Right renal cortex interstitium (tissue), 3 donors: ENCODE measurements at regions not wholly inside any gene's neighbourhood (a gene's known extent, or its start where the extent isn't known, plus 50 kb on each side); places are given as distances from the start of the nearest gene placed in this dataset.

Source experiments
- DNase-seq, 3 donors: peaks; one replicate each; pipeline ENCODE4 v3.0.0-alpha.2; 2013; ENCODE audit warnings: low read depth in 3 of 3, low spot score in 2 of 3

DNA sequence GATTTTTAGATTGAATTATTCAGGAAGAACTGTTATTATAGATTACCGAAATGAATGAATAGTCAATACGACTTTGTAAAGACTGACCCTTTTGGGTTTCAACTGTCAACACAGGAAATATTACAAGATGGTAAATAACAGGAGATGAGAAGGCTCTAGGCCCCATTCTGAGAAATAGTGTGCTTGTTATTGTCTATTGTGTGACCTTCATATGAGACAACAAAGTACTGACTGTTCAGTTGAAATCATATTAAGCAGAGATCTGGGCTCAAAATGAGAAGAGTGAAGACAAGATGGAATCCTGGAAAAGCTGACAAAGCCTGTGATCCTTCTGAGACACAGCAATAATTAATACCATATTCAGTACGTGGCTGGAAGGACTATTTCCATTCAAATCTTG is 503.8 kb downstream of the INHBA start:
- no peak for DNase-seq

DNA sequence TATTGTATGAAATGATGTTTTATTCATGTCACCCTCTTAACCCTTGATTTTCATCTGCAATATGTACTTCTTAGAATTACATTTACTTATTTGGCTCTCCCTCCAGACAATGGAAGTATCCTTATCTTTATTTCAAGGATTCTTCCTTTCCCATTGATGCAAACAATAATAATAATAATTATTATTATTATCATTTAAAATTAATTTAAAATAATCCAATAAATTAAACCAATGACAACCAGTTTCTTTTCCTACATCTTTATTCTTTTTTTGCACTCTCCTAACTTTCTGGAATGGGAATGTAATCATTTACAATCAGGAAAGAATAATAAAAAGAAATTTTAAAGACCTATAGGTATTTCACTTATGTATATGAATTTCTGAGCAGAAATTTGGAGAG is 504.4 kb downstream of the INHBA start:
- DNase-seq, result no peak

DNA sequence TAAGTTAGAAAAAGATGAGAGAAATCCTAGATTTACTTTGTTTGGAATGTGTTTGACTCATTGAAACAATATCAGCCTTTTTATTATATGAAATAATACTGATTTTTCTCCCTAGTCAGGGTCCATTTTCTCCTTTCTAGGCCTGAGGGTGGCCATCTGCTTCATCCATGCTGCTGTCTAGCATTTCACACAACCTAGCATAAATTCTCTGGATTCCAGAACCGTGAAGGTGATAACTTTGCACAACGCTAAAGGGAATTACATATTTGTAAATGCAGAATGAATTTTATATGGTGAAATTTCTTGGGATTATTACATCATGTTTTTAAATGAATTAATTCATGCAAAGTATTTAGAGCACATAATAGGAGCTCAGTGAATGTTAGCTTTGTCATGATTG is 505.1 kb downstream of the INHBA start:
- no peak for DNase-seq

DNA sequence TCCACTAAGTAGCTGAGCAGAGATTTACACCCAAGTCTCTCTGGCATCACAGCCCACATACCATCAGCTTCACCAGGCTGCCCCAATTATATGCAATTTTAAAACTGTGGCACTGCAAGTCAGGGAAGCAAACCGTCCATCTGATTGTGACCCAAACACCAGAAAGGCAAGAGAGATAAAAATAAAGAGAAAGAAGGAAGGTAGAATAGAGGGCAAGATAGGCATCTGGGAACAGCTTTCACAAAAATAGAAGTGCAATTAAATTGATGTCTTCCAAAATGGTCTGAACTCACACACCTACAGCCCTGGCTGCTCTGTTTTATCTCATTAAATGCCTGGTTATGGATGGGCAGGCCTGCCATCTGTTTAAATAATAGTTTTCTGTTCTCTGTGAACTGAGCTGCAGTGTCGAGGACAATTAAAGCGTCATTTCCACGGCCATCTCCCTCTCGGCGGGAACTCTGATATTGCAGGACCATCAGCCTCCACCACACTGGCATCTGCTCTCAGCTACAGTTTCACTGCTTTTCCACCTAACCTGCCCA is 509.1 kb downstream of the INHBA start:
- no peak for DNase-seq

DNA sequence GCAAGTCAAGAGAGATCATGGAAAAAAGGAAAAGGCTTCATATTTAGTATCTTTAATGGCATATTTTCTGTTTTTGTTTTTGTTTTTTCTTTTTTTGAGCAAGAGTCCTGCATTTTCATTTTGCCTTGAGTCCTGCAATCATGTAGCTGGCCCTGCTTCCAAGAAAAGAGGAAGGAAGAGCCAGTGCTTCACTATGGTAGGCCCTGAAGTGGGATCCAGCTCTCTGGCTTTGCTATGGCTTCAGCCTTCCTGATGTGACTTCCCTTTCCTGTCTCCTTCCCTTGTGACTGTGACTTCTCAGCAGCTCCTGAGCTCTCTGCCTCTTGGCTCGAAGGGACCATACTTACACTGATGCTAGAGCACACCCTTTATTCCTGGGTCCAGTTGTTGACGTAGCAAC is 512.3 kb downstream of the INHBA start:
- DNase-seq, result no peak

DNA sequence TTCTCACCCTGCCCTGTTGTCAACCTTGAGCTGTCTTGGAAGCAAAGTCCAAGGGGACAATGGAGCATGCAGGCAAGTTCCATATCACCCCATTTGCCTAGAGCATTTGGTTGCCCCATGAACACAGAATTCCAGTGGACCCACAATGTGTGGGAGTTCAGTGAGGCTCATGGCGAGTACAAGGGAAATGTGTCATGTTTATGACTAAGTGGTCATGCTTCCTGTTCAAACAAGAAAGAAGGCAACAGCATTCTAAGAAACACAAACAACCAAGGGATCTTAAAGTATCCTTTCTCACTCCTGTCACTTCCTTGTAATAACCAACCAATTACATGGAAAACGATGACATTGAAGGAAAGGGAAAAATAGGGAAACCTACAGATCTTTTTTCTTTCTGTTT is 513.0 kb downstream of the INHBA start:
- DNase-seq, result no peak

DNA sequence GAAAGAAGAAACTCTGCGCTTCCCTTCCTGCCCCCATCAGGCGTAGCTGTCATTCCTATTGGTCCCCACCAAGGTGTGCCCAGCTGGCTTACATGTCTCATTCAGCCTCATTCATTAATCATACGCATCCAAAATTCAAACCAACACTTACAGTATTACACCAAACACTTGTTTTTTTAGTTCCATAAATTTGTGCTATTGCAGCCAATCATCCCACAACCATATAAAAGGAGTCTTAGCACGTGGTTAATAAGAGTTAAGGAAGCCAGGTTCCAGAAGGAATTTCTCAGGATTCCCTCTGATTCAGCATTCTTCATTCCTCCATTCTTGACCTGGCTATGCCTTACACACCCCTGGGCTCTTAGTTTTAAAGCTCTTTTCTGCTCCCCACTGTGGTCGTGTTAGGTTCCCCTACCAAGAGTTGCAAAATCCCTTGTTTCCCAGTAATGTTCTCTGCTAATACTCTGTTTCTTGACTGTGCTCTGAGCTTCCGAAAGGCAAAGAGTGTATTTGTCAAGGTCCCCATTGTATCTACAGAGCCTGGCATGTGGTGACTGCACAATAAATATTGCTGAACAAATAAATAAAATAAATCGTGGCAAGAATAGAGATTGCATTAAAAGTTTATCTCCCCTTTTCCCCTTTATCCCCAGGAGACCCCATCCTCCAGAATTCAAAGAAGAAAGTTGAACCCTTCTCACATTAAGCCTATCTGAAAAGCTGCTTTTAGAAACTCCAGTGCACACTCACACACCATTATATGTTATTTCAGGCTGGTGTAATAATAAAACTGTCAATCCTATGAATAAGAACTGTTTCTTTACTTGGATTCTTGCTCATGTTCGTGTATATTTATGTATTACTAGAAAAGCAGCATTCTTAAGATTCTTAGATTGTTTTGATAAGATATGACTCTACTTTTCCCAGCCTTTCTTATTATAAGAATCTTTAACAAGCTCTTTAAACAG is 514.4 kb downstream of the INHBA start:
- DNase-seq, result peak; percentile 21 to 47 (median 24)

DNA sequence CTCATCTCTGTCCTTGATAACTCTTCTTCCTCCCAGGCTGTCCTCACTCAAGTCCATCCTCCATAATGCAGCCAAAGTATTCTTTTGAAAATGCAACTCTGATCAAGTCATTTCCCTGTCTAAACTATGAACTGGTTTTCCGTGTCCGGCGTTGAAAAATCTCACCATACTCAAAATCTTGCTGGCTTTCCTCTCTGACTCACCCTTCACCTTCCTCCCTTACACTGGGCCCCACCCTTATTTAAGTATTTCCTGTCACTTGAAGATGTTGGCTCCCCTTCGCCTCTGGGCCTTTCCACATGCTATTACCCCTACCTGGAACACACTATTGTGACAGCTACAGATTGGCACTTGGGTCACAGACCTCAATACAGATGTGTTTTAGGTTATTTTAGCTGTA is 515.6 kb downstream of the INHBA start:
- DNase-seq, result no peak

DNA sequence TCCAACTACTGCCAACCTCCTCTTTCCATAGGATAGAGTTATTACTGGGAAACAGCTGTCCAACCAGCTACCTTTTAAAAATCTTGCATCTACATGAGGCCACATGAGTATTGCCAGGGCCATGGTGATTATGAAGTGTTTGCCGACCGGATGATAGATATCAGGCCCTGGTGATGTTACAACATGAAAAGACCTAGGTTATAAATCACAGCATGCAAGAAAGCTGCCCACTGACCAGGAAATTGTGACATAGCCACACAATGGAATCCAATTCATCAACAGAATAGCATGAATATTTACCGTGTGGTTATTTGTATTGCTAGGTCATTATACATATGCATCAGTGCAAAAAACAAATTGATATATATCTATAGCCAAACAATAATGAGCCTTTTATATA is 517.0 kb downstream of the INHBA start:
- DNase-seq, result no peak

DNA sequence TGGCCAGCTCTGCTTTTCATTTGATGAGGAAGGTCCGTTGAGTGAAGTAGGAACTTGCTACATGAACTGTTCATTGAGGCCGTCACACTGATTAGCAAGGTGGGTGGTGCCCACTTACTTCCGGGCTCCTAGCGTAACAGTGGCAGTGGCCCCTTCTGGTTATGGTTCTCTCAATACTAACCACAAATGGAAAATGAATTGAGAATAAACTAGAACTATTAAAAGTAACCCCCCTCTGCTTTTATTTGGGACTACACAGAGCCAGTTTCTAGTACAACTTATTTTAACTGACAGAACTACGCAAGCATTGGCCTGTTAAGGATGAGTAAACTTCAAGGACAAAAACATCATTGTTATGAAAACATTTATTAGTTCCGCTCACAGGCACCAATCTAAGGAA is 519.1 kb downstream of the INHBA start:
- no peak for DNase-seq

DNA sequence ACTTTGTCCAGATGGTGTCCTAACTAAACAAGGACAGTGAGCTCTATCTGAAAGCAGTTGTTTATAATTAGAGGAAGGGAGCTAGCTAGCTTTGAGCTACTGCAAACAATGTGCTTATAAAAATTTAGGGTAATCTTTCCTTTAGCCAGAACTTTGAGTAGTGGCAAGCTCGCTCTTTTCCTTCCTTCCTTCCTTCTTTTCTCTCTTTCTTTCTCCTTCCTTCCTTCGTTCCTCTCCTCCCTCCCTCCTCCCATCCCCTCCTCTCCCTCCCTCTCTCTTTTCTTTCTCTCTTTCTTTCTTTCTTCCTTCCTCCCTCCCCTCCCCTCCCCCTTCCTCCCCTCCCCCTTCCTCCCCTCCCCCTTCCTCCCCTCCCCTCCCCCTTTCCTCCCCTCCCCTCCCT is 520.1 kb downstream of the INHBA start:
- DNase-seq, result no peak

DNA sequence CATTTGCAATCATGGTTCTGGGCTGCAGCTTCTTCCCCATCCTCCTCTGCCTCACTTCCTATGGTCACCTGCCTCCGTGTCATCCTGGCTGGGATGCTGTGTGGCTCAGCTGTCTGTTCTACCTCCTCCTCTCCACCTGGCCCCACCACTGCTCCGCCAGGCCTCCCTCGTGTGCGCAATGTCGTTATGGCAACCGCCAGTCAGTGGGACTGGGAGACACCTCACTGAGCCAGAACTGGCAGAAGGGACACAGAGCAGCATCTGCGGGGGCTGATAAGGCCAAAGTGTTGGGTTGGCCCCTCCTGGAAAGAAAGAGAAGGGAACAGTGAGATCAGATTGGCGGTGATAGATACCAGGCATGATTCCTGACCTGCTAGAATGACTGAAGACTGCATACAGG is 527.5 kb downstream of the INHBA start:
- no peak for DNase-seq

DNA sequence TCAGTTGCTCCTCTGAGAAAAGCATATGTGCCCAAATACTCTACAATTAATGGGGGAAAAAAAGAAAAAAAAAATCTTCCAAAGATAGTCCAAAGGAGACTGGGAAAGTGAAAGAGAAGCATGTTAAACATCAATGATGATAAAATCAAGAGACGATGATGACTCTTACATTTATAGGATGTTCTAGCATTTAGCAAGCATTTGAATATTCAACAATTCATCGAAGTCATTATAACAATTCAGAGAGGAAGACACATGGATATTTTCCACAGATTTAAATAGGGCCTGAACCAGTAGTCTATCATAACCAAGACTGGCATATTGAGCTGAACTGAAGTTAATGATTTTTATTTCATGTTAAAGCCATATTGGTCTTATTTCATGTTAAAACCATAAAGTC is 528.4 kb downstream of the INHBA start:
- no peak for DNase-seq

DNA sequence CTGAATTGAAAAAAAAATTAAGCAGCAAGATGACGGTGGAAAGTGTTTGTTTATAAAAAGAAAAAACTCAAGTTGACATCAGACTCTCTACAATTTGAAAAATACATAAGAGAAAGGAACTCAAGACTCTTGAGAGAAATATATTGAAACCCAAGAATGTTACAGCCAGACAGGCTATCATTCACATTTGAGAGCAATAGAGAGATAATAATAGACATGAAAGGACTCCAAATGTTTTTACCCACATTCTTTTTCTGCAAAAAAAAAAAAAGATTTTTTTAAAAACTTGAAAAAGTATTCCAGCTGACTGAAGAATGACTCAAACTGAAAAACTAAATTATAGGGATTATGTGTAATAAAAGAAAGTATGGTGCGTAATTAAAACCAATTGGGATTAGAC is 532.4 kb downstream of the INHBA start:
- DNase-seq, result no peak

DNA sequence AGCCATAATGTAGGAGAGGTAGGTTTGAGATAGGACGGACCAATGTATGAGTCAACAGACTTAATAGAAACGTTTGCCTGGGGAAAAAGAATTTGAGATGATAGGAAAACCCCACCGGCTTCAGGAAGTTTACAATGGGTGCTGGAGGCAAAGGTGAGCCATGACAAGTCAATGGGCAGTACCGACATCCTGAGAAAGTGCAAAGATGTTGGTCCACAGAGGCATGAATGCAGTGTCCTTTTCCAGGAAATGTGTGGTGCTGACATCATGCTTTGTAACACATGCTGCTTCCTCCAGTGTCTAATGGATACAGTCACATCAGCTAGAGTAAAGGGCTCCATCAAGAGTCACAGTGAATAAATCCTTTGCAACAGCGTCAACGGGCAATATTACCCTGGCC is 533.6 kb downstream of the INHBA start:
- DNase-seq, result no peak

DNA sequence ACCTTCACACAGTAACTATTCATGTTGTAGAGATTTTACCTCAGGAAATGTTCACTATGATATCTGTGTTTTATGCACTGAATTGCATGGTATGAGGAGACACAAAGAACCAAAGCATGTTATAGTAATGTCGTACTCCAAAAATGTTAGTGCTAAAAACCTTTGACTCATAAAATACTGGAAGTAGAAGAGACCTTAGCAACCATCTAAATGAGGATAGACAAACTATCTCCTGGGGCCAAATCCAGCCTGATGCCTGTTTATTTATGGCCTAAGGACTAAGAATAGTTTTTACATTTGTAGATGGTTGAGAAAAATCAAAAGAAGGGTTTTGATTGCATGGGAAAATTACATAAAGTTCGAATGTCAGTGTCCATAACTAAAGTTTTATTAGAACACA is 535.1 kb downstream of the INHBA start:
- no peak for DNase-seq

DNA sequence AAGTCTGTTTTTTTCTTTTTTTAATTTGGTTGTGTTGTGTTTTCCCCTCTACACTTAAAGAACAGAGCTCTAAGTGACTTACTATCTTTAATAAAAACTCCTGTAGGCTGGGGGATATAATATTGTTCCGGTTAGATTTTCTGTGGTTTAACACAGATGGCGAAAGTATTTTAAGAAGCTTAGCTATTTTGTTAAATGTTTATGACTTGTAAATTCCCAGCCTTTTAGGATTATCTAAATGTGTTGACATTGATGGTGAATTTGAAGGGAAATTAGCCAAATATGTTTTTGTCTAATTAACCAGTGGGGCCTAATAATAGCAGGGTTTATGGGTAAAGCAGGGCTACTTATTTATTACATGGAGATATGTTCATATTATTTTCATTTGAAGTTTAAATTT is 538.5 kb downstream of the INHBA start:
- no peak for DNase-seq

DNA sequence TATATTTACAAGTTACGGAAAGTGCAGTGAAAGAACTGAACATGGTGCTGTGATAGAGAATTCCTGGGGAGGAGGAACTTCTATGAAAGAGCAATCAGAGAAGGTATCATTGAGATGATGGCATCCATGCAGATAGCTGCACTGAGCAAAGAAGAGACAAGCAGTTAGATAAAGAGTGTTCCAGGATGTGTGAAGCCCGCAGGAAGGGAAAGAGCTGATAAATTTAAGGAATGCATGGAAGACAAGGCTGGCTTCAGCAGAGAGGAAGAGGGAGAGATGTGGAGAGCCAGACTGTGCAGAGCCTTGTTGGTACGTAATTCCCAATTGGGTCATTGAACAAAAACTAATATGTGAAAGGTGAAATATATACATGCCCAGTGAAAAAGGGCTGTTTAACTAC is 538.9 kb downstream of the INHBA start:
- DNase-seq, result no peak

DNA sequence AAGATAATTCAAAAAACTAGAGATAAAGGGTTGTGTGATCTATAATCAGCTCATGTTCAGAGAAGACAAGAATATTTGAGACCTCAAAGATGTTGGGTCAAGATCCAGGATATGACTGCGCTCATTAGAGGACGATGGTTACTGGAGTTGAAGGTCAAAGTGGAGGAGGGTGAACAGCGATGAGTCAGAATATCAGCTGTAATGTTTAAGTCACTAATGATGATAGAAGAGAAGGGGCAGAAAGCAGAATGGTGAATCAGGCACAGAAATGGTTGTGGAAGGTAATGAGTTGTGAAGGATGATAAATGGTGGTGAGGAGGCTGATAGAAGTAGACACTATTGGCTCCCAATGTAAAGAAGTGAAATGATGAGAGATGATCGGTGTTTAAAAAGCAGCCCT is 540.3 kb downstream of the INHBA start:
- DNase-seq, result no peak

DNA sequence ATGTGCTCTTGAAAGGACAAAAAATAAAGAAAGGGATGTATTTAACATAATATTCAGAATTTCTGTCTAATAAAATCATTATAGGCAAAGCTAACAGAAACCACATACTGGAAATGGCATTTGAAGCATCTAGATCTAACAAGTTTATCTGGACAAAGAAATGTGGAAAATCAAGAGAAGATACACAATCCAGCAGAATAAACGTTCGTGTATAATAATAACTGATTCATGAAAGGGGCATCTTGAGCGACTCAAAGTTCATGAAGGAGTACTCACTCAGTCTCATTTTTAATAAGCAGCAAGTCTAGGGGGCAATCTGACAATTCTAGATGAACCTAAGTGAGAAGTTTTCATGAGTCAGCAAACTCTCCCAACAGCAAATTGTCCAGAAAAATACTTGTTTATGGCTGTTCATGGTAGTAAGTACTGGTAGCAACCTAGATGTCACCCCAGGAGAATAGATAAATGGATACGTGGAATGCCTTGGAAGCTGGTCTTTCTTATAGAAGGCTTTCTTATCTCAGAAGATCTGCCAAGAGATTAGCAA is 541.8 kb downstream of the INHBA start:
- DNase-seq, result no peak

DNA sequence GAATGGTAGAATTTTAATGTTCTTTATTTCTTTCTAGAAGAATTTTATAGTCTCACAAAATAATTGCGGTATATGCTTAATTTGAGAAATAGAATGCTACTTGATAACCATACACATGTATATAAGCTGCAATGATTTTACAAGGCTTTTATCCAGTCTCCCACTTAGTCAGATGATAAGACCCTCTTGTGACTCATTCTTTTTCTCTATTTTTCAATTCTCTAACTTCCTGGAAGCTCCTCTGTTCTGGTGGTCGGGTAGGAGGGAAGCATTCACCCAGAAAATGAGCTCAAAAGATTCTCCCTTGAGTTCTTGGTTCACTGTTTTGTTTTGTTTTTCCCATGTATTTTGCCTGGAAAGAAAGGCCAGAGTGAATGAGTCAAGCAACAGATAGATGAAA is 546.6 kb downstream of the INHBA start:
- no peak for DNase-seq

DNA sequence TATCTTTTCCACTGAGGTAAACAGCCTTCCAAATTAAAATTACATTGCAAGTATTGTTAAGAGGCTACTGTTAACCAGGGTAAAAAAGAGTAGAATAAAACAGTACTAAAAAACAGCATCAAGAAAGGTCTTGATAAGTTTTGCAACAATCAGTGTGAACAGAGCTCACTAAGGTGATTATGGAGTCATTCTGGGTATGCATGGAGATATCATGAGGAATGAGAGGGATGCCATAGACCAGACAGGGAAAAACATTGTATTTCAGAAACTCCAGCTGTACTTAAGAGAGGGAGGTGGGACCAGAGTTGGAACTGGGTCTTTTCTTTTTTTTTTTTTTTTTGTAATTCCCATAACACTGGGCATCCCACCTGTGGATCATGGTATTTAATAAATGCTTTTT is 549.6 kb downstream of the INHBA start:
- no peak for DNase-seq
